GM12878 (cell line): ENCODE measurements at regions not wholly inside any gene's neighbourhood (a gene's known extent, or its start where the extent isn't known, plus 50 kb on each side); places are given as distances from the start of the nearest gene placed in this dataset.

Experiments
- ATAC-seq: fragments of 200-7000 bp; cut with Tn5 transposase; 3 replicates; pipeline ENCODE4 v1.9.1; 2020; ENCODE audit warnings: mild to moderate bottlenecking, moderate library complexity
- BruUV-seq: library from RNA; stranded (reverse); fragments of 400-500 nt; replicated peaks from 2 replicates; lab custom pipeline; 2021; lab: Mats Ljungman, UMichigan
- CTCF ChIA-PET: fragments of 300-600 bp; sonication (Branson Sonifier 250); formaldehyde crosslinking; extraction: SDS; loops from one replicate; lab custom pipeline; 2021; ENCODE audit warnings: inconsistent platforms; lab: Yijun Ruan, JAX
- POLR2A ChIA-PET: fragments of 350-600 bp; formaldehyde crosslinking; extraction: SDS; loops from one replicate; lab custom pipeline; 2021; ENCODE audit warnings: inconsistent platforms; lab: Charles Lee
- RAD21 ChIA-PET: fragments of 300-600 bp; sonication (Branson Sonifier 250); formaldehyde crosslinking; loops from one replicate; lab custom pipeline; 2023; ENCODE audit warnings: antibody characterized with exemption; ENCODE audit not compliant: unreplicated experiment; lab: Charles Lee
- SMC1A ChIA-PET: fragments of 300-600 bp; sonication (Branson Sonifier 250); formaldehyde crosslinking; loops from one replicate; lab custom pipeline; 2023; ENCODE audit not compliant: unreplicated experiment, uncharacterized antibody; lab: Charles Lee
- DNase-seq: peaks from one replicate; pipeline ENCODE4 v3.0.0-alpha.2; 2011; ENCODE audit warnings: low read depth, low spot score
- FAIRE-seq: peaks from 3 replicates; lab custom pipeline; 2011; peaks lifted over from hg19 to GRCh38; lab: Jason Lieb, UNC
- H2AFZ ChIP-seq: 2 replicates; pipeline ENCODE4 v1.6.0; 2011; ENCODE audit warnings: low read depth, low read length, control low read depth; ENCODE audit not compliant: control insufficient read depth
- H3K27ac ChIP-seq: 2 replicates; pipeline ENCODE4 v1.5.1; 2011; ENCODE audit warnings: control low read depth; ENCODE audit not compliant: control insufficient read depth, insufficient read depth
- H3K27me3 ChIP-seq, 2 experiments: replicated peaks in 1 of 2; 2 replicates each; pipeline versions ENCODE4 v1.6.0 to v1.6.1; 2011; ENCODE audit warnings: low read length in 1 of 2; ENCODE audit not compliant: control insufficient read depth in 2 of 2, insufficient read depth in 2 of 2
- H3K36me3 ChIP-seq, 2 experiments: 2 replicates each; pipeline ENCODE4 v1.5.1; 2011; ENCODE audit warnings: low read length in 1 of 2; ENCODE audit not compliant: control insufficient read depth in 2 of 2, insufficient read depth in 2 of 2
- H3K4me1 ChIP-seq: 2 replicates; pipeline ENCODE4 v1.6.1; 2011; ENCODE audit warnings: mild to moderate bottlenecking, low read length, moderate library complexity, mixed read lengths; ENCODE audit not compliant: control insufficient read depth, insufficient read depth
- H3K4me2 ChIP-seq: 2 replicates; pipeline ENCODE4 v1.6.0; 2011; ENCODE audit warnings: control low read depth; ENCODE audit not compliant: control insufficient read depth, insufficient read depth
- H3K4me3 ChIP-seq: fragments of 200-600 bp; sonication (generic); 2 replicates; pipeline ENCODE4 v1.5.1; 2016
- H3K79me2 ChIP-seq: 2 replicates; pipeline ENCODE4 v1.6.0; 2011; ENCODE audit warnings: low read length; ENCODE audit not compliant: control insufficient read depth, insufficient read depth
- H3K9ac ChIP-seq: 2 replicates; pipeline ENCODE4 v1.8.0; 2011; ENCODE audit warnings: low read length, control low read depth, mixed read lengths; ENCODE audit not compliant: control insufficient read depth, insufficient read depth
- H3K9me3 ChIP-seq: replicated peaks from 3 replicates; pipeline ENCODE4 v1.5.1; 2011; ENCODE audit warnings: mild to moderate bottlenecking, low read length; ENCODE audit not compliant: control insufficient read depth, insufficient read depth
- H4K20me1 ChIP-seq: 2 replicates; pipeline ENCODE4 v1.6.0; 2011; ENCODE audit not compliant: control insufficient read depth, insufficient read depth
- BCL11A ChIP-seq: IDR thresholded peaks from 2 replicates; pipeline ENCODE4 v1.6.1; 2011; ENCODE audit warnings: low read depth, low read length
- RELB ChIP-seq: fragments of 450-650 bp; IDR thresholded peaks from 2 replicates; pipeline ENCODE4 v1.6.1; 2017; ENCODE audit warnings: low read depth, mild to moderate bottlenecking, moderate library complexity
- in situ Hi-C: fragments of 300-500 bp; cut with MboI; formaldehyde crosslinking; loops from 9 replicates; pipeline ENCODE4 v1.14.3; 2018; ENCODE audit warnings: mixed read lengths
- intact Hi-C: fragments of 100-400 bp; cut with micrococcal nuclease; formaldehyde crosslinking; loops from one replicate; pipeline ENCODE4 v1.14.2; 2022; ENCODE audit not compliant: unreplicated experiment
- TF ChIP-seq, protein P1 (sequence below): fragments of 150-350 bp; IDR thresholded peaks from 2 replicates; pipeline ENCODE4 v1.6.1; 2014; ENCODE audit warnings: mild to moderate bottlenecking, low read depth, low read length

GRCh38 chr6:149236589-149236988 lies 80.9 kb upstream of the TAB2 start:
- CTCF ChIA-PET: interaction anchor here (1.4 kb wide), 2 partner anchors 25 to 86 kb away, joined by 3 to 4 read pairs; no protein-coding TSS in a partner anchor
- ATAC-seq: no peak
- intact Hi-C loops: no loop called here

More at GRCh38 chr6:149236589-149236988, 80.9 kb upstream of the TAB2 start:
- H3K4me3 ChIP-seq: no peak overlapping the region
- POLR2A ChIA-PET: no interaction called here
- TF ChIP-seq RELB (no peak), BCL11A (no peak)
- TF ChIP-seq, protein P1, sequence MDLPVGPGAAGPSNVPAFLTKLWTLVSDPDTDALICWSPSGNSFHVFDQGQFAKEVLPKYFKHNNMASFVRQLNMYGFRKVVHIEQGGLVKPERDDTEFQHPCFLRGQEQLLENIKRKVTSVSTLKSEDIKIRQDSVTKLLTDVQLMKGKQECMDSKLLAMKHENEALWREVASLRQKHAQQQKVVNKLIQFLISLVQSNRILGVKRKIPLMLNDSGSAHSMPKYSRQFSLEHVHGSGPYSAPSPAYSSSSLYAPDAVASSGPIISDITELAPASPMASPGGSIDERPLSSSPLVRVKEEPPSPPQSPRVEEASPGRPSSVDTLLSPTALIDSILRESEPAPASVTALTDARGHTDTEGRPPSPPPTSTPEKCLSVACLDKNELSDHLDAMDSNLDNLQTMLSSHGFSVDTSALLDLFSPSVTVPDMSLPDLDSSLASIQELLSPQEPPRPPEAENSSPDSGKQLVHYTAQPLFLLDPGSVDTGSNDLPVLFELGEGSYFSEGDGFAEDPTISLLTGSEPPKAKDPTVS: no peak
- no peaks in the 10 kb centered on the region for H3K36me3 ChIP-seq
- DNase-seq: no peak
- H3K27me3 ChIP-seq: no peaks in the 10 kb centered on the region
- H3K27ac ChIP-seq: no peak overlapping the region
- BruUV-seq: no TSS peak
- H4K20me1 ChIP-seq: no peaks in the 10 kb centered on the region
- no peaks in the 10 kb centered on the region for H3K79me2 ChIP-seq
- in situ Hi-C loops: no loop called here
- SMC1A ChIA-PET: interaction anchor here (1.4 to 4.0 kb wide), 8 partner anchors 10 to 49 kb away, joined by 3 to 33 read pairs (median 6); no protein-coding TSS in a partner anchor
- H3K9ac ChIP-seq: no peak overlapping the region
- no peak overlapping the region for H3K4me2 ChIP-seq
- RAD21 ChIA-PET: interaction anchor here (2.4 kb wide), 1 partner anchor 31 kb away, joined by 8 read pairs; no protein-coding TSS in a partner anchor
- H3K4me1 ChIP-seq: peaks cover 23% of the 10 kb centered on the region
- no peak for FAIRE-seq
- peaks cover 12% of the 10 kb centered on the region; the same call in 2 of the 3 replicates for H3K9me3 ChIP-seq
- no peak overlapping the region for H2AFZ ChIP-seq
